Activated B cell treated with CpG ODN at 0.5 μM for 24 hours (primary cell): ENCODE measurements at regions not wholly inside any gene's neighbourhood (a gene's known extent, or its start where the extent isn't known, plus 50 kb on each side); places are given as distances from the start of the nearest gene placed in this dataset.

Experiments
- ATAC-seq: fragments of 200-7000 bp; cut with Tn5 transposase; one replicate; pipeline ENCODE4 v1.10.0; 2021; ENCODE audit warnings: low read depth, mild to moderate bottlenecking, moderate library complexity
- CTCF ChIA-PET: fragments of 350-600 bp; sonication (Branson Sonifier 250); formaldehyde crosslinking; loops from one replicate; lab custom pipeline; 2021; ENCODE audit warnings: antibody characterized with exemption; lab: Charles Lee
- POLR2A ChIA-PET: fragments of 350-600 bp; sonication (Branson Sonifier 250); formaldehyde crosslinking; loops from one replicate; lab custom pipeline; 2021; ENCODE audit warnings: antibody characterized with exemption; lab: Charles Lee
- DNase-seq: peaks from one replicate; pipeline ENCODE4 v3.0.0; 2022
- H3K27ac Mint-ChIP-seq: one replicate; pipeline ENCODE4 v1.8.0; 2020; ENCODE audit warnings: mixed read lengths
- H3K27me3 Mint-ChIP-seq: one replicate; pipeline ENCODE4 v1.8.0; 2021; ENCODE audit warnings: mixed read lengths
- H3K36me3 Mint-ChIP-seq: one replicate; pipeline ENCODE4 v1.8.0; 2021; ENCODE audit warnings: low read depth, mixed read lengths
- H3K4me1 Mint-ChIP-seq: one replicate; pipeline ENCODE4 v1.8.0; 2021; ENCODE audit warnings: mixed read lengths
- H3K4me3 Mint-ChIP-seq: one replicate; pipeline ENCODE4 v1.8.0; 2020; ENCODE audit warnings: mild to moderate bottlenecking, mixed read lengths
- H3K9me3 Mint-ChIP-seq: one replicate; pipeline ENCODE4 v1.8.0; 2020; ENCODE audit warnings: mixed read lengths
- CTCF ChIP-seq: fragments of 200-600 bp; IDR thresholded peaks from one replicate; pipeline ENCODE4 v1.8.0; 2022; ENCODE audit warnings: antibody characterized with exemption, mild to moderate bottlenecking
- intact Hi-C: fragments of 100-400 bp; cut with micrococcal nuclease; formaldehyde crosslinking; loops from one replicate; pipeline ENCODE4 v1.15.1; 2024

- ATAC-seq (no peak), DNase-seq (no peak)
- H3K27ac Mint-ChIP-seq, result no peak overlapping the region
- peaks cover 21% of the 10 kb centered on the region for H3K4me1 Mint-ChIP-seq
- peaks cover 31% of the 10 kb centered on the region for H3K27me3 Mint-ChIP-seq
- ChIA-PET POLR2A (no interaction called here), CTCF (no interaction called here)
- peak overlapping the region; percentile 71 for H3K4me3 Mint-ChIP-seq
- no peaks in the 10 kb centered on the region for H3K9me3 Mint-ChIP-seq
- TF ChIP-seq CTCF, result no peak
- intact Hi-C loops, result loop anchor here (5.0 kb wide), 1 partner anchor 461 kb away; the partner anchor contains the start of gene C3orf80
- H3K36me3 Mint-ChIP-seq, result no peaks in the 10 kb centered on the region
Observed at GRCh38 chr3:159765860-159766294, 222.8 kb upstream of the IL12A start.

- no peaks in the 10 kb centered on the region for H3K36me3 Mint-ChIP-seq
- ATAC-seq, result no peak
- intact Hi-C loops, result loop anchor here (5.0 kb wide), 1 partner anchor 461 kb away; the partner anchor contains the start of gene C3orf80
- peaks cover 21% of the 10 kb centered on the region for H3K4me1 Mint-ChIP-seq
- ChIA-PET POLR2A (no interaction called here), CTCF (no interaction called here)
- no peak for DNase-seq
- no peaks in the 10 kb centered on the region for H3K9me3 Mint-ChIP-seq
- no peak for TF ChIP-seq CTCF
- H3K27me3 Mint-ChIP-seq, result peaks cover 28% of the 10 kb centered on the region
- no peak overlapping the region for H3K4me3 Mint-ChIP-seq
- no peak overlapping the region for H3K27ac Mint-ChIP-seq
Observed at GRCh38 chr3:159766563-159767185, 222.0 kb upstream of the IL12A start.

GRCh38 chr3:159770998-159771397, 217.6 kb upstream of the IL12A start:
- ATAC-seq, result no peak
- no peak overlapping the region for H3K27ac Mint-ChIP-seq
- no peaks in the 10 kb centered on the region for H3K4me1 Mint-ChIP-seq
- no peak for DNase-seq
- ChIA-PET CTCF (no interaction called here), POLR2A (no interaction called here)
- H3K9me3 Mint-ChIP-seq, result no peaks in the 10 kb centered on the region
- intact Hi-C loops, result no loop called here
- no peak overlapping the region for H3K4me3 Mint-ChIP-seq
- H3K27me3 Mint-ChIP-seq, result peaks cover 20% of the 10 kb centered on the region
- no peaks in the 10 kb centered on the region for H3K36me3 Mint-ChIP-seq
- TF ChIP-seq CTCF, result no peak

GRCh38 chr3:159771865-159772611, 216.6 kb upstream of the IL12A start:
- Mint-ChIP-seq H3K9me3 (no peaks in the 10 kb centered on the region), H3K4me1 (no peaks in the 10 kb centered on the region), H3K36me3 (no peaks in the 10 kb centered on the region), H3K27ac (no peak overlapping the region), H3K27me3 (peaks cover 15% of the 10 kb centered on the region), H3K4me3 (no peak overlapping the region)
- intact Hi-C loops, result no loop called here
- ATAC-seq (no peak), DNase-seq (no peak)
- ChIA-PET POLR2A (no interaction called here), CTCF (no interaction called here)
- no peak for TF ChIP-seq CTCF

- H3K27ac Mint-ChIP-seq, result no peak overlapping the region
- TF ChIP-seq CTCF, result no peak
- ChIA-PET CTCF (no interaction called here), POLR2A (no interaction called here)
- intact Hi-C loops, result no loop called here
- DNase-seq, result no peak
- H3K4me3 Mint-ChIP-seq, result no peak overlapping the region
- H3K36me3 Mint-ChIP-seq, result no peaks in the 10 kb centered on the region
- no peak for ATAC-seq
- no peaks in the 10 kb centered on the region for H3K9me3 Mint-ChIP-seq
- no peaks in the 10 kb centered on the region for H3K4me1 Mint-ChIP-seq
- peaks cover 12% of the 10 kb centered on the region for H3K27me3 Mint-ChIP-seq
Observed at GRCh38 chr3:159773706-159774105, 214.9 kb upstream of the IL12A start.
